Activated naive CD4-positive, alpha-beta T cell treated with anti-CD3 and anti-CD28 coated beads, Interleukin-2, amount 50 U/mL, for 72 hours (primary cell): ENCODE measurements at regions not wholly inside any gene's neighbourhood (a gene's known extent, or its start where the extent isn't known, plus 50 kb on each side); places are given as distances from the start of the nearest gene placed in this dataset.
"Not testable (repeated sequence)": the region's sequence is repeated elsewhere in the genome, so short reads cannot be mapped to it uniquely, and the experiment has no call there.

Experiments
- ATAC-seq, 2 donors: fragments of 150-1000 bp; cut with Tn5 transposase; 2 replicates each; pipeline ENCODE4 v1.10.0; 2021; ENCODE audit warnings: mild to moderate bottlenecking in 2 of 2, moderate library complexity in 2 of 2
- DNase-seq, 2 donors: peaks; one replicate each; pipeline ENCODE4 v3.0.0; 2021 to 2022; ENCODE audit warnings: low spot score in 2 of 2
- H3K27ac Mint-ChIP-seq, 2 donors: one replicate each; pipeline ENCODE4 v1.8.0; 2022; ENCODE audit warnings: mild to moderate bottlenecking in 2 of 2, mixed read lengths in 2 of 2
- H3K36me3 Mint-ChIP-seq, 2 donors: one replicate each; pipeline ENCODE4 v1.8.0; 2022; ENCODE audit warnings: mixed read lengths in 2 of 2
- H3K9me3 Mint-ChIP-seq, 2 donors: one replicate each; pipeline ENCODE4 v1.8.0; 2022; ENCODE audit warnings: mixed read lengths in 2 of 2

GRCh38 chr9:73095425-73095824, 56.2 kb upstream of the ANXA1 start:
- DNase-seq (no peak), ATAC-seq (no peak)
- no peak overlapping the region for H3K27ac Mint-ChIP-seq
- H3K9me3 Mint-ChIP-seq, result no peaks in the 10 kb centered on the region
- H3K36me3 Mint-ChIP-seq, result no peaks in the 10 kb centered on the region

GRCh38 chr9:73093740-73094379, 57.8 kb upstream of the ANXA1 start:
- DNase-seq (no peak), ATAC-seq (no peak)
- H3K27ac Mint-ChIP-seq, result no peak overlapping the region
- no peaks in the 10 kb centered on the region for H3K36me3 Mint-ChIP-seq
- no peaks in the 10 kb centered on the region for H3K9me3 Mint-ChIP-seq

- ATAC-seq, result no peak
- no peaks in the 10 kb centered on the region for H3K9me3 Mint-ChIP-seq
- no peak for DNase-seq
- no peak overlapping the region for H3K27ac Mint-ChIP-seq
- H3K36me3 Mint-ChIP-seq, result no peaks in the 10 kb centered on the region
Observed at GRCh38 chr9:73093016-73093739, 58.5 kb upstream of the ANXA1 start.

DNA sequence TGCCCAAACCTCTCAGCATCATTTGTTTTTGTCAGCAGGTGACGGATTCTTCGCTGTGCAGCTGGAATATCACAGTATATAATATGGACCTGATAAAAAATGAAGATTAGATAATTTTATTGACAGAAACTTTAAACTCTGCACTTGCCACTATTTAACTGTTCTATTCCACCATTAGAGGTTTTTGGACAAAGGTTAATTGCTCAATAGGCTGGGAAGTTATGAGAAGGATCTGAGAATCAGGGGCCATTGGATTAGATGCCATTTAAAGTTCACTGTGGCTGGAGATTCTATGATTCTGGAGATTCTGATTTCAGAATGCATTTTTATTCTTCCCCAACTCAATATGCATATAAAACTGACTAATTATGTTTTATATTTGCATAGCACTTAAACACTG, 59.8 kb upstream of the ANXA1 start:
- Mint-ChIP-seq H3K27ac (no peak overlapping the region), H3K9me3 (no peaks in the 10 kb centered on the region), H3K36me3 (no peaks in the 10 kb centered on the region)
- ATAC-seq, result no peak
- no peak for DNase-seq

- H3K9me3 Mint-ChIP-seq, result no peaks in the 10 kb centered on the region
Observed at GRCh38 chr9:73090214-73090613, 61.5 kb upstream of the ANXA1 start.

GRCh38 chr9:73089304-73089985, 62.2 kb upstream of the ANXA1 start:
- Mint-ChIP-seq H3K9me3 (no peaks in the 10 kb centered on the region), H3K36me3 (no peaks in the 10 kb centered on the region), H3K27ac (no peak overlapping the region)
- no peak for DNase-seq
- no peak for ATAC-seq

More at GRCh38 chr9:73090214-73090613, 61.5 kb upstream of the ANXA1 start:
- ATAC-seq, result no peak
- Mint-ChIP-seq H3K36me3 (no peaks in the 10 kb centered on the region), H3K27ac (no peak overlapping the region)
- no peak for DNase-seq

GRCh38 chr9:73087876-73088275, 63.8 kb upstream of the ANXA1 start:
- DNase-seq, ATAC-seq, H3K9me3 Mint-ChIP-seq, H3K27ac Mint-ChIP-seq, H3K36me3 Mint-ChIP-seq: not testable (repeated sequence)

DNA sequence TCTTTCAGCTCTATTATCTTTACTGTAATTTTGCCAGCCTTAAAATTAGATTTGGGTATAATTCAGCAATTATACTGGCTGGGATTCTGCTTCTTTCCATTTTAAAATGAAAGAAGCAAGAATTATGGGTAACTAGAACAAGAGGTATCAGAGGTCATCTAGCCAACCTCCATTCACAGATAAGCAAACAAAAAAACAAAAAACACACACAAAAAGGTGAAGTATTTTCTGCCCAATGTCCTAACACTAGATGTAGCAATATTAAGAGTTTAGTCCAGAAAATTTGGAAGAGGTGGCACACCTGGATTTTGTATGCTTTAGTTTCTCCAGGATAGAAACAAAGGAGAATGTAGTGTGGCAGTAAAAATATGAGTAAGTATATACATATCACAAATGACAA, 68.1 kb upstream of the ANXA1 start:
- DNase-seq (no peak), ATAC-seq (no peak)
- H3K27ac Mint-ChIP-seq, result no peak overlapping the region
- H3K9me3 Mint-ChIP-seq, result no peaks in the 10 kb centered on the region
- H3K36me3 Mint-ChIP-seq, result no peaks in the 10 kb centered on the region

DNA sequence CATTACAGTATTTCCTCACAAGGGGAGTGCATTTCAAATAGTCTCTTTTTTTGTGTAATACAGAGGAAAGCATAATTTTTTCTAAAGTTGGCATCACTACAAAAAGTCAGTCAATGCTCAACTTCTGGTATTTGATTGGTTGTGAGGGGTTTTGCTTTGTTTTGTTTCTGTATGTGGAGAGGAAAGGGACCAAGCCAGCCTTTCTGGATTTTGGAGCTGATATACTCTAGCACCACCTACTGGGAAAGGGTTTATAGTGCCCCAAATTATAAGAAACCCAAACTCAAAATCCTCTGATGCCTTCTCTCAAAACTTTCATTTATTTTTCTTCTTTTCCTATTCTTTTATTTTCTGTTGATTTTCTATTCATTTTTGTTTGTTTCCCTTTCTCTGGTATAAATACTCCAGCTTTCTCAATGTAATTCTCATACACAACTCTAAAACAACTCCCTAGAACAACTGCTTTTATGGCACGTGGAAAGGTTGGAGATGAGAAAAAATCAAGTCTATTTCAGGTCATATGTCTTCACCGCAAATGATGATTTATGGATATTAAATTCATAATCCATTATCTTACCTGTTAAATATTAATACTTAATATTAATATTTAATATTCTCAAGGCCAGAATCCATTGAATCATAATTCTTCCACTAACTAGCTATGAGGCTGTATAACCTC, 69.5 kb upstream of the ANXA1 start:
- DNase-seq, result no peak

GRCh38 chr9:73080110-73080694, 71.5 kb upstream of the ANXA1 start:
- ATAC-seq (no peak), DNase-seq (no peak)
- no peaks in the 10 kb centered on the region for H3K36me3 Mint-ChIP-seq
- peak overlapping the region in 1 of 2 donors; percentile 48 for H3K27ac Mint-ChIP-seq
- no peaks in the 10 kb centered on the region for H3K9me3 Mint-ChIP-seq

More for the DNA sequence above, 69.5 kb upstream of the ANXA1 start:
- Mint-ChIP-seq H3K9me3 (no peaks in the 10 kb centered on the region), H3K27ac (no peak overlapping the region), H3K36me3 (no peaks in the 10 kb centered on the region)
- no peak for ATAC-seq

- no peaks in the 10 kb centered on the region for H3K36me3 Mint-ChIP-seq
- no peak overlapping the region for H3K27ac Mint-ChIP-seq
- H3K9me3 Mint-ChIP-seq, result no peaks in the 10 kb centered on the region
- no peak for DNase-seq
- no peak for ATAC-seq
Observed at GRCh38 chr9:73079326-73079725, 72.3 kb upstream of the ANXA1 start.

- ATAC-seq (no peak), DNase-seq (no peak)
- H3K9me3 Mint-ChIP-seq, result no peaks in the 10 kb centered on the region
- no peak overlapping the region for H3K27ac Mint-ChIP-seq
- no peaks in the 10 kb centered on the region for H3K36me3 Mint-ChIP-seq
Observed at GRCh38 chr9:73077625-73078030, 74.0 kb upstream of the ANXA1 start.

DNA sequence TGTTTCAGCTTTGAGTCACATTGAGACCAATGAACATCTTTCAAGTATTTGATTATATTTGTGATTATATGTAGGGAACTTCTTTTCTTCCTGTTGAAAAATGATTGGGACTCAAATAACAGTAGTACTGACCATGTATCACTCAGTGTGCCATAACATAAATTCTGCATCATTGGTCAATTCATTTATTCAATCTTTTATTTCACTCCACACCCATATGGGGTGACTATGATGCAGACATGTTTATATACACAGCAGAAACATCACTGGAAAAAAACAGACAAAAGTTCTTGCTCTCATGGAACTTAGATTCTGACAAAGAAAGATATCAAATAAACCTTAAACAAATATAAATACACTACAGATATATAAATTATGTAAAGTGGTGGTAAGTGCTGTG, 74.7 kb upstream of the ANXA1 start:
- Mint-ChIP-seq H3K27ac (no peak overlapping the region), H3K36me3 (no peaks in the 10 kb centered on the region), H3K9me3 (no peaks in the 10 kb centered on the region)
- ATAC-seq (no peak), DNase-seq (no peak)

- Mint-ChIP-seq H3K9me3 (no peaks in the 10 kb centered on the region), H3K27ac (no peak overlapping the region), H3K36me3 (no peaks in the 10 kb centered on the region)
- DNase-seq (no peak), ATAC-seq (no peak)
Observed at GRCh38 chr9:73074176-73074708, 77.4 kb upstream of the ANXA1 start.

GRCh38 chr9:73073337-73074175, 78.1 kb upstream of the ANXA1 start:
- H3K36me3 Mint-ChIP-seq, result no peaks in the 10 kb centered on the region
- no peaks in the 10 kb centered on the region for H3K9me3 Mint-ChIP-seq
- DNase-seq (no peak), ATAC-seq (no peak)
- no peak overlapping the region for H3K27ac Mint-ChIP-seq

- DNase-seq, result no peak
- H3K9me3 Mint-ChIP-seq, result no peaks in the 10 kb centered on the region
Observed at GRCh38 chr9:73067074-73067473, 84.6 kb upstream of the ANXA1 start.

More at GRCh38 chr9:73067074-73067473, 84.6 kb upstream of the ANXA1 start:
- no peaks in the 10 kb centered on the region for H3K36me3 Mint-ChIP-seq
- no peak for ATAC-seq
- no peak overlapping the region for H3K27ac Mint-ChIP-seq
